ENCODE measurements at regions not wholly inside any gene's neighbourhood (a gene's known extent, or its start where the extent isn't known, plus 50 kb on each side); places are given as distances from the start of the nearest gene placed in this dataset.

DNA sequence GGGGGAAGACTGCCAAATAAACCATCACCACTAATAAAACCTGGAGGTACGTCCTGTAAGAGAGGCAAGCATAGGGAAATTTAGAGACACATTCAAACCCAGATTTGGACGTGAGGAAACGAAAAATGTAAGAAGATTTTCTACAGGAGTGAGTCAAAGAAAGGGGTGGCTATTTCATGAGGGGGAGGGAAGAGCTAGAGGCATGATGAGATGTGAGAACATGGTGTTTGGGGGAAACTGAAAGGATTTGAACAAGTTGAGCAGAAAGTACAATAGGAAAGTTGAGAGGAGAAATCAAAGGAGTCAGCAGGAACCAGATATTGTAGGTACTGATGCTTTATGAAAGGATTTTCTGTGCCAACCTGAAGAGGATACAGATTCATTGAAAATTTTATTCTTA, 179.1 kb upstream of the HS3ST5 start:
- no peak for TF ChIP-seq EZH2 (IDR thresholded peaks at IDR 0.05; ENCODE audit: insufficient read depth, low read length)
- TF ChIP-seq, protein P1, sequence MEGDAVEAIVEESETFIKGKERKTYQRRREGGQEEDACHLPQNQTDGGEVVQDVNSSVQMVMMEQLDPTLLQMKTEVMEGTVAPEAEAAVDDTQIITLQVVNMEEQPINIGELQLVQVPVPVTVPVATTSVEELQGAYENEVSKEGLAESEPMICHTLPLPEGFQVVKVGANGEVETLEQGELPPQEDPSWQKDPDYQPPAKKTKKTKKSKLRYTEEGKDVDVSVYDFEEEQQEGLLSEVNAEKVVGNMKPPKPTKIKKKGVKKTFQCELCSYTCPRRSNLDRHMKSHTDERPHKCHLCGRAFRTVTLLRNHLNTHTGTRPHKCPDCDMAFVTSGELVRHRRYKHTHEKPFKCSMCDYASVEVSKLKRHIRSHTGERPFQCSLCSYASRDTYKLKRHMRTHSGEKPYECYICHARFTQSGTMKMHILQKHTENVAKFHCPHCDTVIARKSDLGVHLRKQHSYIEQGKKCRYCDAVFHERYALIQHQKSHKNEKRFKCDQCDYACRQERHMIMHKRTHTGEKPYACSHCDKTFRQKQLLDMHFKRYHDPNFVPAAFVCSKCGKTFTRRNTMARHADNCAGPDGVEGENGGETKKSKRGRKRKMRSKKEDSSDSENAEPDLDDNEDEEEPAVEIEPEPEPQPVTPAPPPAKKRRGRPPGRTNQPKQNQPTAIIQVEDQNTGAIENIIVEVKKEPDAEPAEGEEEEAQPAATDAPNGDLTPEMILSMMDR (IDR thresholded peaks at IDR 0.05; ENCODE audit: insufficient read depth, low read depth, low read length): no peak
- no peak for FAIRE-seq
- Histone ChIP-seq H3K9me3 (ENCODE audit: insufficient read depth, low read depth, low read length) (no peaks in the 10 kb centered on the region), H2AFZ (ENCODE audit: low read depth, low read length) (no peak overlapping the region), H3K79me2 (ENCODE audit: insufficient read depth, low read length) (no peaks in the 10 kb centered on the region), H3K27ac (ENCODE audit: low read depth, low read length) (no peak overlapping the region), H3K4me3 (ENCODE audit: insufficient read depth, low read depth, low read length) (no peak overlapping the region), H3K27me3 (ENCODE audit: insufficient read depth, low read length) (no peaks in the 10 kb centered on the region), H3K36me3 (ENCODE audit: insufficient read depth, low read length) (no peaks in the 10 kb centered on the region), H3K9ac (ENCODE audit: low read length) (no peak overlapping the region), H3K4me2 (ENCODE audit: low read length) (no peak overlapping the region), H4K20me1 (ENCODE audit: insufficient read depth, low read length) (no peaks in the 10 kb centered on the region), H3K4me1 (ENCODE audit: insufficient read depth, low read length) (no peaks in the 10 kb centered on the region)
- Mint-ChIP-seq H3K27ac (ENCODE audit: unreplicated experiment) (no peak overlapping the region), H3K4me3 (ENCODE audit: unreplicated experiment) (no peak overlapping the region), H3K36me3 (ENCODE audit: low read depth, unreplicated experiment) (no peaks in the 10 kb centered on the region), H3K4me1 (ENCODE audit: low read depth, unreplicated experiment) (peaks cover 15% of the 10 kb centered on the region), H3K9me3 (ENCODE audit: unreplicated experiment) (no peaks in the 10 kb centered on the region), H3K27me3 (ENCODE audit: low read depth, unreplicated experiment) (no peaks in the 10 kb centered on the region)
- DNase-seq (ENCODE audit: low read depth): no peak

DNA sequence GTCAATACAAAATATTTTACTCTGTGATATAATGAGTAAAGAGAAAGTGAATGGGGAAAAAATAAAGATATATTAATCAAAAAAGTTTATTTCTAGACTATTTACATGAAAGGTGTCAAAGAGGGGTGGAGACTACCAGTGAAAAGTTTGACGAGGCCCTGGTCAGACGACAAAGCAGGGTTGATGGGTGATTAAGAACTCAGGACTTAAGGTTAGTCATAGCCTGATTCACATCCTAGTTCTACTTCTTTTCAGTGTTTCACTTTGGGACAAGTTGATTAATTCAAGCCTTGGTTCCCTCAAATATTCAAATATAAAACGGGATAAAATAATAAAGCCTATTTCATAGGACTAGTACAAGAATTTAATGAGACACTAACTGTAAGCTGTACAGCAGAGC, 178.2 kb upstream of the HS3ST5 start:
- Histone ChIP-seq H3K79me2 (ENCODE audit: insufficient read depth, low read length) (no peaks in the 10 kb centered on the region), H3K9me3 (ENCODE audit: insufficient read depth, low read depth, low read length) (no peaks in the 10 kb centered on the region), H3K36me3 (ENCODE audit: insufficient read depth, low read length) (no peaks in the 10 kb centered on the region), H3K27me3 (ENCODE audit: insufficient read depth, low read length) (no peaks in the 10 kb centered on the region), H4K20me1 (ENCODE audit: insufficient read depth, low read length) (no peaks in the 10 kb centered on the region), H3K4me1 (ENCODE audit: insufficient read depth, low read length) (no peaks in the 10 kb centered on the region), H3K4me2 (ENCODE audit: low read length) (no peak overlapping the region), H3K4me3 (ENCODE audit: insufficient read depth, low read depth, low read length) (no peak overlapping the region), H3K9ac (ENCODE audit: low read length) (no peak overlapping the region), H2AFZ (ENCODE audit: low read depth, low read length) (no peak overlapping the region), H3K27ac (ENCODE audit: low read depth, low read length) (no peak overlapping the region)
- FAIRE-seq (no peak), DNase-seq (ENCODE audit: low read depth) (no peak)
- Mint-ChIP-seq H3K27ac (ENCODE audit: unreplicated experiment) (no peak overlapping the region), H3K4me1 (ENCODE audit: low read depth, unreplicated experiment) (peaks cover 10% of the 10 kb centered on the region), H3K4me3 (ENCODE audit: unreplicated experiment) (no peak overlapping the region), H3K9me3 (ENCODE audit: unreplicated experiment) (no peaks in the 10 kb centered on the region), H3K36me3 (ENCODE audit: low read depth, unreplicated experiment) (no peaks in the 10 kb centered on the region), H3K27me3 (ENCODE audit: low read depth, unreplicated experiment) (no peaks in the 10 kb centered on the region)
- no peak for TF ChIP-seq EZH2 (IDR thresholded peaks at IDR 0.05; ENCODE audit: insufficient read depth, low read length)
- TF ChIP-seq, protein P1 (IDR thresholded peaks at IDR 0.05; ENCODE audit: insufficient read depth, low read depth, low read length): no peak

DNA sequence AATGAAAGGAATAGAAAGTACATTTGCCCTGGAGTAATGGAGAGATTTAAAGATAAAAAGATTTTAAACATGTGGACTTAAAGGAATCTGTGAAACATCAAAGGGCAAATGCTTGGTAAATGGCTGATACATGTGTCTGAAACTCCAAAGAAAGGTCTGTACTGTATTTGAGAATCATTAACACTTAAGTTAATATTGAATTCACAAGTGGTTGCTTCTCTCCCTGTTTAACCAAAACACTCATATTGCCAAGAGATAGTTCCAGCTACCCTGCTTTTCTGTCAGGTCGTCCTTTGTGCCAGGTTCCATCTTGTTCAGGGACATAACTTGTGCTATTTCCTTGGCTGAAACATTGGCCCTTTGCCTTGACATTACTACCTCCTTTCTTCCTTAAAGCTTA, 171.3 kb upstream of the HS3ST5 start:
- TF ChIP-seq, protein P1 (IDR thresholded peaks at IDR 0.05; ENCODE audit: insufficient read depth, low read depth, low read length): no peak
- TF ChIP-seq EZH2 (IDR thresholded peaks at IDR 0.05; ENCODE audit: insufficient read depth, low read length): no peak
- H3K4me2 ChIP-seq (ENCODE audit: low read length): no peak overlapping the region
- no peaks in the 10 kb centered on the region for H3K27me3 ChIP-seq (ENCODE audit: insufficient read depth, low read length)
- H3K27ac ChIP-seq (ENCODE audit: low read depth, low read length): no peak overlapping the region
- DNase-seq (ENCODE audit: low read depth) (no peak), FAIRE-seq (no peak)
- no peak overlapping the region for H2AFZ ChIP-seq (ENCODE audit: low read depth, low read length)
- no peaks in the 10 kb centered on the region for H3K4me1 ChIP-seq (ENCODE audit: insufficient read depth, low read length)
- H3K27ac Mint-ChIP-seq (ENCODE audit: unreplicated experiment): no peak overlapping the region
- no peak overlapping the region for H3K4me3 ChIP-seq (ENCODE audit: insufficient read depth, low read depth, low read length)
- no peak overlapping the region for H3K4me3 Mint-ChIP-seq (ENCODE audit: unreplicated experiment)
- no peaks in the 10 kb centered on the region for H3K36me3 ChIP-seq (ENCODE audit: insufficient read depth, low read length)
- no peaks in the 10 kb centered on the region for H4K20me1 ChIP-seq (ENCODE audit: insufficient read depth, low read length)
- H3K9me3 Mint-ChIP-seq (ENCODE audit: unreplicated experiment): no peaks in the 10 kb centered on the region
- H3K9me3 ChIP-seq (ENCODE audit: insufficient read depth, low read depth, low read length): no peaks in the 10 kb centered on the region
- H3K27me3 Mint-ChIP-seq (ENCODE audit: low read depth, unreplicated experiment): no peaks in the 10 kb centered on the region
- no peaks in the 10 kb centered on the region for H3K79me2 ChIP-seq (ENCODE audit: insufficient read depth, low read length)
- H3K9ac ChIP-seq (ENCODE audit: low read length): no peak overlapping the region
- H3K4me1 Mint-ChIP-seq (ENCODE audit: low read depth, unreplicated experiment): no peaks in the 10 kb centered on the region
- H3K36me3 Mint-ChIP-seq (ENCODE audit: low read depth, unreplicated experiment): no peaks in the 10 kb centered on the region

Measured in astrocyte (in vitro differentiated cells and primary cell).